ENCODE measurements at regions not wholly inside any gene's neighbourhood (a gene's known extent, or its start where the extent isn't known, plus 50 kb on each side); places are given as distances from the start of the nearest gene placed in this dataset.

GRCh38 chr2:105188343-105188742 lies 53.2 kb upstream of the GPR45 start:
- TF ChIP-seq MYC (IDR thresholded peaks at IDR 0.05; ENCODE audit: low read depth, low read length) (no peak), POLR2A (IDR thresholded peaks at IDR 0.05; ENCODE audit: extremely low read depth, insufficient read length) (no peak), CTCF (IDR thresholded peaks at IDR 0.05; ENCODE audit: low read depth, low read length) (no peak)
- TF ChIP-seq, protein P1, sequence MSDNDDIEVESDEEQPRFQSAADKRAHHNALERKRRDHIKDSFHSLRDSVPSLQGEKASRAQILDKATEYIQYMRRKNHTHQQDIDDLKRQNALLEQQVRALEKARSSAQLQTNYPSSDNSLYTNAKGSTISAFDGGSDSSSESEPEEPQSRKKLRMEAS (IDR thresholded peaks at IDR 0.05; ENCODE audit: low read depth, low read length) = no peak
- DNase-seq (ENCODE audit: low read depth) = no peak
- no peak overlapping the region for H3K4me3 ChIP-seq (ENCODE audit: low read depth, low read length)

Data from NB4 (cell line).